Erythroblast (primary cell): ENCODE measurements at regions not wholly inside any gene's neighbourhood (a gene's known extent, or its start where the extent isn't known, plus 50 kb on each side); places are given as distances from the start of the nearest gene placed in this dataset.

ENCODE experiments used
- DNase-seq, 2 experiments: peaks; one replicate each; lab custom pipeline; 2025; lab: John Stamatoyannopoulos, UW
- GATA1 ChIP-seq: IDR thresholded peaks from 2 replicates; pipeline ENCODE4 v1.6.1; 2011; ENCODE audit warnings: low read depth, mild to moderate bottlenecking, control low read depth, low read length, moderate library complexity
- POLR2A ChIP-seq: IDR thresholded peaks from 2 replicates; pipeline ENCODE4 v1.6.1; 2011; ENCODE audit warnings: mild to moderate bottlenecking, low read length

GRCh38 chr22:46096706-46097230 is 53.6 kb upstream of the PPARA start:
- TF ChIP-seq POLR2A: no peak
- TF ChIP-seq GATA1: no peak
- no peak for DNase-seq

GRCh38 chr22:46097268-46097900 is 52.9 kb upstream of the PPARA start:
- TF ChIP-seq POLR2A: no peak
- TF ChIP-seq GATA1: no peak
- no peak for DNase-seq

- TF ChIP-seq GATA1 (no peak), POLR2A (no peak)
- DNase-seq: no peak
Observed at GRCh38 chr22:46098525-46099475, 51.5 kb upstream of the PPARA start.

- no peak for TF ChIP-seq GATA1
- no peak for TF ChIP-seq POLR2A
- no peak for DNase-seq
Observed at GRCh38 chr22:46099740-46100139, 50.6 kb upstream of the PPARA start.

- no peak for DNase-seq
- TF ChIP-seq POLR2A: no peak
- TF ChIP-seq GATA1: no peak
Observed at GRCh38 chr22:46100401-46101105, 49.8 kb upstream of the PPARA start.
